ENCODE measurements at regions not wholly inside any gene's neighbourhood (a gene's known extent, or its start where the extent isn't known, plus 50 kb on each side); places are given as distances from the start of the nearest gene placed in this dataset.

GRCh38 chr4:188879598-188879997 lies 740.4 kb downstream of the TRIML1 start:
- DNase-seq (ENCODE audit: low read depth) = no peak

GRCh38 chr4:188887905-188888304 lies 748.7 kb downstream of the TRIML1 start:
- no peak for DNase-seq (ENCODE audit: low read depth)
- no peak overlapping the region for H3K4me3 ChIP-seq (ENCODE audit: low read depth, low read length)
- TF ChIP-seq CTCF (IDR thresholded peaks at IDR 0.05; ENCODE audit: insufficient read depth, low read depth, low read length, missing control alignments) = no peak

More at GRCh38 chr4:188879598-188879997, 740.4 kb downstream of the TRIML1 start:
- H3K4me3 ChIP-seq (ENCODE audit: low read depth, low read length) = no peak overlapping the region
- TF ChIP-seq CTCF (IDR thresholded peaks at IDR 0.05; ENCODE audit: insufficient read depth, low read depth, low read length, missing control alignments) = no peak

- TF ChIP-seq CTCF (IDR thresholded peaks at IDR 0.05; ENCODE audit: insufficient read depth, low read depth, low read length, missing control alignments) = no peak
- H3K4me3 ChIP-seq (ENCODE audit: low read depth, low read length) = no peak overlapping the region
- no peak for DNase-seq (ENCODE audit: low read depth)
Measured at GRCh38 chr4:188892837-188893236, 753.6 kb downstream of the TRIML1 start.

GRCh38 chr4:188903986-188904385 lies 764.7 kb downstream of the TRIML1 start:
- DNase-seq (ENCODE audit: low read depth) = no peak
- no peak for TF ChIP-seq CTCF (IDR thresholded peaks at IDR 0.05; ENCODE audit: insufficient read depth, low read depth, low read length, missing control alignments)
- H3K4me3 ChIP-seq (ENCODE audit: low read depth, low read length) = no peak overlapping the region

- DNase-seq (ENCODE audit: low read depth) = no peak
- TF ChIP-seq CTCF (IDR thresholded peaks at IDR 0.05; ENCODE audit: insufficient read depth, low read depth, low read length, missing control alignments) = no peak
- H3K4me3 ChIP-seq (ENCODE audit: low read depth, low read length) = no peak overlapping the region
Measured at GRCh38 chr4:188904617-188905016, 765.4 kb downstream of the TRIML1 start.

GRCh38 chr4:188905248-188905647 lies 766.0 kb downstream of the TRIML1 start:
- no peak for DNase-seq (ENCODE audit: low read depth)
- TF ChIP-seq CTCF (IDR thresholded peaks at IDR 0.05; ENCODE audit: insufficient read depth, low read depth, low read length, missing control alignments) = no peak
- H3K4me3 ChIP-seq (ENCODE audit: low read depth, low read length) = no peak overlapping the region

GRCh38 chr4:188911199-188911598 lies 772.0 kb downstream of the TRIML1 start:
- no peak for TF ChIP-seq CTCF (IDR thresholded peaks at IDR 0.05; ENCODE audit: insufficient read depth, low read depth, low read length, missing control alignments)
- DNase-seq (ENCODE audit: low read depth) = no peak
- H3K4me3 ChIP-seq (ENCODE audit: low read depth, low read length) = no peak overlapping the region
